GM23338 (cell line): ENCODE measurements at regions not wholly inside any gene's neighbourhood (a gene's known extent, or its start where the extent isn't known, plus 50 kb on each side); places are given as distances from the start of the nearest gene placed in this dataset.

Source experiments
- ATAC-seq: fragments of 200-7000 bp; cut with Tn5 transposase; 3 replicates; pipeline ENCODE4 v1.9.1; 2020
- DNase-seq: peaks from one replicate; pipeline ENCODE4 v3.0.0-alpha.2; 2015; ENCODE audit warnings: low spot score
- H2AFZ ChIP-seq: fragments of 200-600 bp; sonication (generic); 2 replicates; pipeline ENCODE4 v1.8.0; 2016; ENCODE audit warnings: antibody characterized with exemption, mild to moderate bottlenecking, moderate library complexity
- H3F3A ChIP-seq: fragments of 200-600 bp; sonication (generic); replicated peaks from 2 replicates; pipeline ENCODE4 v1.8.0; 2017; ENCODE audit warnings: antibody characterized with exemption, mixed run types, low read depth
- H3K27ac ChIP-seq: fragments of 200-600 bp; sonication (generic); 2 replicates; pipeline ENCODE4 v1.6.1; 2016; ENCODE audit warnings: low read depth
- H3K27me3 ChIP-seq: fragments of 200-600 bp; sonication (generic); 2 replicates; pipeline ENCODE4 v1.8.0; 2016; ENCODE audit warnings: mild to moderate bottlenecking, mixed run types, moderate library complexity; ENCODE audit not compliant: insufficient read depth
- H3K36me3 ChIP-seq: fragments of 200-600 bp; sonication (generic); 2 replicates; pipeline ENCODE4 v1.8.0; 2016; ENCODE audit warnings: mild to moderate bottlenecking; ENCODE audit not compliant: insufficient read depth
- H3K4me1 ChIP-seq: fragments of 200-600 bp; sonication (generic); 2 replicates; pipeline ENCODE4 v1.8.0; 2016; ENCODE audit warnings: mild to moderate bottlenecking, moderate library complexity; ENCODE audit not compliant: insufficient read depth
- H3K4me2 ChIP-seq: fragments of 200-600 bp; sonication (generic); 2 replicates; pipeline ENCODE4 v1.7.1; 2017; ENCODE audit warnings: mixed run types
- H3K4me3 ChIP-seq: fragments of 200-600 bp; sonication (generic); 2 replicates; pipeline ENCODE4 v1.6.1; 2016; ENCODE audit warnings: mixed run types
- H3K79me2 ChIP-seq: fragments of 200-600 bp; sonication (generic); replicated peaks from 2 replicates; pipeline ENCODE4 v1.8.0; 2017; ENCODE audit warnings: mild to moderate bottlenecking; ENCODE audit not compliant: insufficient read depth
- H3K9me2 ChIP-seq: fragments of 200-600 bp; sonication (generic); 2 replicates; pipeline ENCODE4 v1.8.0; 2017; ENCODE audit not compliant: insufficient read depth
- H4K20me1 ChIP-seq: fragments of 200-600 bp; sonication (generic); replicated peaks from 2 replicates; pipeline ENCODE4 v1.8.0; 2017; ENCODE audit warnings: mild to moderate bottlenecking; ENCODE audit not compliant: insufficient read depth
- H3K27ac Mint-ChIP-seq: 2 replicates; pipeline ENCODE4 v1.8.0; 2020; ENCODE audit warnings: inconsistent platforms, mild to moderate bottlenecking, moderate library complexity, mixed read lengths
- H3K27me3 Mint-ChIP-seq: 3 replicates; pipeline ENCODE4 v1.8.0; 2022; ENCODE audit warnings: low read depth, mild to moderate bottlenecking, moderate library complexity, mixed read lengths, inconsistent platforms; ENCODE audit not compliant: insufficient read depth, poor library complexity
- H3K36me3 Mint-ChIP-seq: 3 replicates; pipeline ENCODE4 v1.8.0; 2021; ENCODE audit warnings: low read depth, mild to moderate bottlenecking, inconsistent platforms, moderate library complexity, mixed read lengths
- H3K4me1 Mint-ChIP-seq: 3 replicates; pipeline ENCODE4 v1.8.0; 2020; ENCODE audit warnings: mild to moderate bottlenecking, inconsistent platforms, mixed read lengths
- H3K4me3 Mint-ChIP-seq: 3 replicates; pipeline ENCODE4 v1.8.0; 2021; ENCODE audit warnings: moderate library complexity, mild to moderate bottlenecking, inconsistent platforms, mixed read lengths
- H3K9me3 Mint-ChIP-seq: 3 replicates; pipeline ENCODE4 v1.8.0; 2020; ENCODE audit warnings: moderate library complexity, mild to moderate bottlenecking, inconsistent platforms, mixed read lengths
- CREB1 ChIP-seq: fragments of 250-450 bp; sonication (Bioruptor Pico); IDR thresholded peaks from 2 replicates; pipeline ENCODE4 v1.5.0; 2020; ENCODE audit warnings: low read depth, mild to moderate bottlenecking, moderate library complexity
- CTCF ChIP-seq, 2 experiments: fragments of 200-600 bp in 1 of 2; sonication (generic) in 1 of 2; conservative IDR thresholded peaks; 2 replicates each; pipeline versions ENCODE4 v1.5.1 to v1.6.1; 2016 to 2017; ENCODE audit warnings: antibody characterized with exemption in 2 of 2, low read depth in 2 of 2, mild to moderate bottlenecking in 2 of 2, moderate library complexity in 1 of 2
- ETS1 ChIP-seq: IDR thresholded peaks from 2 replicates; pipeline ENCODE4 v1.6.1; 2016; ENCODE audit warnings: antibody characterized with exemption
- EZH2 ChIP-seq: fragments of 200-600 bp; sonication (generic); IDR thresholded peaks from one replicate; pipeline ENCODE4 v1.8.0; 2017; ENCODE audit warnings: antibody characterized with exemption, mild to moderate bottlenecking, low read depth; ENCODE audit not compliant: unreplicated experiment
- EZH2phosphoT487 ChIP-seq: fragments of 200-600 bp; sonication (generic); IDR thresholded peaks from one replicate; pipeline ENCODE4 v1.8.1; 2018; ENCODE audit warnings: antibody characterized with exemption; ENCODE audit not compliant: unreplicated experiment
- JUNB ChIP-seq: IDR thresholded peaks from one replicate; pipeline ENCODE4 v1.6.1; 2016; ENCODE audit warnings: antibody characterized with exemption; ENCODE audit not compliant: unreplicated experiment
- NANOG ChIP-seq: IDR thresholded peaks from 2 replicates; pipeline ENCODE4 v1.6.1; 2016; ENCODE audit warnings: antibody characterized with exemption, borderline replicate concordance
- POLR2AphosphoS5 ChIP-seq: IDR thresholded peaks from 2 replicates; pipeline ENCODE4 v1.6.1; 2016; ENCODE audit warnings: antibody characterized with exemption, low read depth
- REST ChIP-seq: IDR thresholded peaks from one replicate; pipeline ENCODE4 v1.6.1; 2018; ENCODE audit warnings: antibody characterized with exemption; ENCODE audit not compliant: unreplicated experiment
- STAT1 ChIP-seq: IDR thresholded peaks from one replicate; pipeline ENCODE4 v1.6.1; 2016; ENCODE audit warnings: antibody characterized with exemption; ENCODE audit not compliant: unreplicated experiment
- ZNF114 ChIP-seq: fragments of 250-450 bp; sonication (Bioruptor Pico); IDR thresholded peaks from 2 replicates; pipeline ENCODE4 v1.5.0; 2020; ENCODE audit warnings: mild to moderate bottlenecking, moderate library complexity
- ZNF331 ChIP-seq: fragments of 250-450 bp; sonication (Bioruptor Pico); IDR thresholded peaks from 2 replicates; pipeline ENCODE4 v1.5.0; 2020; ENCODE audit warnings: low read depth, mild to moderate bottlenecking, moderate library complexity
- ZNF462 ChIP-seq: fragments of 250-450 bp; sonication (Bioruptor Pico); IDR thresholded peaks from 2 replicates; pipeline ENCODE4 v1.5.0; 2020; ENCODE audit warnings: mild to moderate bottlenecking, moderate library complexity

- Histone ChIP-seq H3K79me2 (no peaks in the 10 kb centered on the region), H3K4me3 (no peak overlapping the region), H3F3A (no peaks in the 10 kb centered on the region), H3K4me2 (no peak overlapping the region), H3K4me1 (no peaks in the 10 kb centered on the region), H4K20me1 (no peaks in the 10 kb centered on the region; the same call in 1 of the 2 replicates), H3K27ac (no peak overlapping the region), H2AFZ (no peak overlapping the region), H3K36me3 (no peaks in the 10 kb centered on the region), H3K27me3 (no peaks in the 10 kb centered on the region), H3K9me2 (no peaks in the 10 kb centered on the region)
- TF ChIP-seq EZH2phosphoT487 (no peak), CREB1 (no peak), JUNB (no peak), REST (no peak), ZNF331 (CRISPR knock-in tag) (no peak), POLR2AphosphoS5 (no peak), ZNF114 (CRISPR knock-in tag) (no peak), EZH2 (no peak), ZNF462 (CRISPR knock-in tag) (no peak), NANOG (no peak), ETS1 (no peak), CTCF (conservative IDR thresholded peaks at IDR 0.05; ENCODE audit: low read depth in 2 of 2) (no peak), STAT1 (no peak)
- peaks cover 22% of the 10 kb centered on the region for H3K36me3 Mint-ChIP-seq
- H3K9me3 Mint-ChIP-seq, result 0 out of 3 replicates have a peak, but pooled peaks cover 4% of the 10 kb centered on the region
- no peak for ATAC-seq
- peaks cover 4% of the 10 kb centered on the region for H3K27me3 Mint-ChIP-seq
- H3K4me3 Mint-ChIP-seq, result no peak overlapping the region
- H3K27ac Mint-ChIP-seq, result no peak overlapping the region
- no peak for DNase-seq
- H3K4me1 Mint-ChIP-seq, result peaks cover 13% of the 10 kb centered on the region
Measured at GRCh38 chr4:123025398-123025797, 103.0 kb upstream of the NUDT6 start.
